NT2/D1 (cell line): ENCODE measurements at regions not wholly inside any gene's neighbourhood (a gene's known extent, or its start where the extent isn't known, plus 50 kb on each side); places are given as distances from the start of the nearest gene placed in this dataset.

Experiments used
- YY1 ChIP-seq: IDR thresholded peaks from 2 replicates; pipeline ENCODE4 v1.6.1; 2011; ENCODE audit not compliant: insufficient read length, insufficient read depth
- ZNF274 ChIP-seq: IDR thresholded peaks from 2 replicates; pipeline ENCODE4 v1.6.1; 2011; ENCODE audit warnings: mild to moderate bottlenecking, low read depth, low read length

DNA sequence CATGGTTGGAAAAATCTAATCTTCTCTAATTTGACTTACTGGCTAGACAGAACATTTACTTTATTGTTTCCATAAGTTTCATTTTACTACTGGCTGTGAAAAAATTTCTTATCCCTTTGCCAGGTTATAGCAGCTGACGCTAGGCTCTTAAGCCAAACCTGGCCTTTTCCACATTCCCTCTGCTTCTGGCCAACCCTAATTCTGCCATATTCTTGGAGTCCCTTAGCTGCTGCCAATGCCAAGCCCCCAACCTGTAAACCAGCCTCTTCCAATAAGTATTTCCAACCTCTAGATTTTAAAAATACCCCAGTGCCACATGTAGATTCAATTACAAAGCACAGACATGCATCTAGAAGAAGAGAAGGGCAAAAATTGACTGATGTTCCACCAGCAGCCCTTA lies 452.3 kb upstream of the MEX3C start:
- no peak for TF ChIP-seq ZNF274
- no peak for TF ChIP-seq YY1
